ENCODE measurements at regions not wholly inside any gene's neighbourhood (a gene's known extent, or its start where the extent isn't known, plus 50 kb on each side); places are given as distances from the start of the nearest gene placed in this dataset.
A peak's percentile ranks its signal among the peaks of the same experiment; 100 is the strongest.

DNA sequence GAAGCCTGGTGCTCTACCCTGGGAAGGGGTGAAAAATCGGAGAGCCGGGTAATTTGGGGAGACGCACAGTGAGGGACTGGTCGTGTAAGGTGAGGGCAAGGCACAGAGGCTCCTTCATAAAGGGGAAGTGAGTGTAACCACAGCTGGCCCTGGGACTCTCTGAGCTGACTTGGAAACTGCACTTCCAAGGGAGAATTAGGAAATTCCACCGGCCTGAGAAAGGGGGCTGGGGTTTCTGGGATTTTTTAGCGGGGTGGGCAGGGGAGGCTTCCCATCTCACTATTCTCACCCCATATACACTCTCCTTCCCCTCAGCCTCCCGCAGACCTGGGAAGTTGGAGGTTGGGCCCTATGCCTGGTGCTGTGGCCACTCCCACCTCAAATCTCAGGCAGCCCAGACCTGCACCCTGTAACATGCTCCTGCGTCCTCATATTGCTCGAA, 88.3 kb upstream of the IPO9 start:
- Histone ChIP-seq H3K36me3 (no peaks in the 10 kb centered on the region), H3K9me3 (no peaks in the 10 kb centered on the region), H3K27me3 (no peaks in the 10 kb centered on the region), H3K27ac (peak overlapping the region; percentile 73 to 84), H3K4me3 (peak overlapping the region; percentile 53 to 90), H3K4me1 (no peaks in the 10 kb centered on the region)
- DNase-seq: no peak
- TF ChIP-seq, protein P1, sequence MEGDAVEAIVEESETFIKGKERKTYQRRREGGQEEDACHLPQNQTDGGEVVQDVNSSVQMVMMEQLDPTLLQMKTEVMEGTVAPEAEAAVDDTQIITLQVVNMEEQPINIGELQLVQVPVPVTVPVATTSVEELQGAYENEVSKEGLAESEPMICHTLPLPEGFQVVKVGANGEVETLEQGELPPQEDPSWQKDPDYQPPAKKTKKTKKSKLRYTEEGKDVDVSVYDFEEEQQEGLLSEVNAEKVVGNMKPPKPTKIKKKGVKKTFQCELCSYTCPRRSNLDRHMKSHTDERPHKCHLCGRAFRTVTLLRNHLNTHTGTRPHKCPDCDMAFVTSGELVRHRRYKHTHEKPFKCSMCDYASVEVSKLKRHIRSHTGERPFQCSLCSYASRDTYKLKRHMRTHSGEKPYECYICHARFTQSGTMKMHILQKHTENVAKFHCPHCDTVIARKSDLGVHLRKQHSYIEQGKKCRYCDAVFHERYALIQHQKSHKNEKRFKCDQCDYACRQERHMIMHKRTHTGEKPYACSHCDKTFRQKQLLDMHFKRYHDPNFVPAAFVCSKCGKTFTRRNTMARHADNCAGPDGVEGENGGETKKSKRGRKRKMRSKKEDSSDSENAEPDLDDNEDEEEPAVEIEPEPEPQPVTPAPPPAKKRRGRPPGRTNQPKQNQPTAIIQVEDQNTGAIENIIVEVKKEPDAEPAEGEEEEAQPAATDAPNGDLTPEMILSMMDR (IDR thresholded peaks at IDR 0.05): no peak
- no peak for TF ChIP-seq POLR2A (IDR thresholded peaks at IDR 0.05)
- intact Hi-C loops (cut with DNase I; ENCODE audit: low total_unique reads): no loop called here

DNA sequence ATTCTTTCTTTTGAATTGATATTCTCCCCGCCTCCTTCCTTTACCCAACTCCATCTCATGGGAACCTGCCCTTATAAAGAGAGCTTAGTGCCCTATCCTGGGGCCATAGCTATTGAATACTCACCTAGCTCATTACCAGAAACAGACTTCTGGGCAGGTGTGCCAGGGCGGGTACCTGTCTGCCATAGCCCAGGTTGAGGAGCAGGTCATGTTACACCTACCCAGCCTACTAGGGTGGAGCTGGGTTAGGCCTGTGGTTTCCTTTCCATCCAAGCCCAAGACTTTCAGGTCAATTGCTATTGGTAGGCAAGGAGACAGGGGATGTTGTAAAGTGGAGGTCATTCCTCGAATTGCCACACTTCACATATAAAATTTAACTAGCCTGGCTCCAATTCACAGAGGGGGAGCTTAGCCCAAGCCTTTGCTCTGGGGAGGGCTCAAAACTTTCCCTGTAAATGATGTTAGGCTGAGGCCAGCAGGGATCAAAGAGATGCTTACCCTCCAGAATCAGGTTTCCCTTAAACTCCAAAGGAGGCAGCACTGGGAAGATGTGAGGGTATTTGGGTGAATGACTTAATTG, 87.1 kb upstream of the IPO9 start:
- Histone ChIP-seq H3K27me3 (no peaks in the 10 kb centered on the region), H3K27ac (peak overlapping the region; percentile 33 to 73), H3K9me3 (no peaks in the 10 kb centered on the region), H3K36me3 (no peaks in the 10 kb centered on the region), H3K4me3 (no peak overlapping the region), H3K4me1 (no peaks in the 10 kb centered on the region)
- TF ChIP-seq POLR2A (IDR thresholded peaks at IDR 0.05): no peak
- TF ChIP-seq, protein P1 (IDR thresholded peaks at IDR 0.05): no peak
- intact Hi-C loops (cut with DNase I; ENCODE audit: low total_unique reads): no loop called here
- no peak for DNase-seq

DNA sequence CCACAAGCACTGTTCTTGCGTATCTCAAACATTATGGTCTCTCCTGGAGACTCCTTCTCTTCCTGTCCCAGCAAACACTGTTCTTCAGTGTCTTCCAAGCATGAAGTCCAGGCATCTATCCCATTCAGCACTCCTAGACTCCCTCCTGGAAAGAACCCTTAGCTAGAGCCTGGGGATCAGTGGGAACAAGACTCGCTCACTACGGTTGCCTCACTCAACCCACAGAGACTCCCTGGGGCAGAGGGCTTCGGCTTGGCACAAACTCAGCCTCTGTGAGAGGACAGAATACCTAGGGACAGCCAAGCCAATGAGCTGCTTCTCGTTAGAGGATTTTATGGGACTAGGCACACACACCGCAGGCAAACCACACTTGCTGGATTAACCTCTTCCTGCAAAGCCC, 86.5 kb upstream of the IPO9 start:
- Histone ChIP-seq H3K4me3 (no peak overlapping the region), H3K27ac (peak overlapping the region; percentile 33 to 73), H3K9me3 (no peaks in the 10 kb centered on the region), H3K4me1 (no peaks in the 10 kb centered on the region), H3K27me3 (no peaks in the 10 kb centered on the region), H3K36me3 (no peaks in the 10 kb centered on the region)
- no peak for DNase-seq
- no peak for TF ChIP-seq POLR2A (IDR thresholded peaks at IDR 0.05)
- TF ChIP-seq, protein P1 (IDR thresholded peaks at IDR 0.05): no peak
- intact Hi-C loops (cut with DNase I; ENCODE audit: low total_unique reads): no loop called here

DNA sequence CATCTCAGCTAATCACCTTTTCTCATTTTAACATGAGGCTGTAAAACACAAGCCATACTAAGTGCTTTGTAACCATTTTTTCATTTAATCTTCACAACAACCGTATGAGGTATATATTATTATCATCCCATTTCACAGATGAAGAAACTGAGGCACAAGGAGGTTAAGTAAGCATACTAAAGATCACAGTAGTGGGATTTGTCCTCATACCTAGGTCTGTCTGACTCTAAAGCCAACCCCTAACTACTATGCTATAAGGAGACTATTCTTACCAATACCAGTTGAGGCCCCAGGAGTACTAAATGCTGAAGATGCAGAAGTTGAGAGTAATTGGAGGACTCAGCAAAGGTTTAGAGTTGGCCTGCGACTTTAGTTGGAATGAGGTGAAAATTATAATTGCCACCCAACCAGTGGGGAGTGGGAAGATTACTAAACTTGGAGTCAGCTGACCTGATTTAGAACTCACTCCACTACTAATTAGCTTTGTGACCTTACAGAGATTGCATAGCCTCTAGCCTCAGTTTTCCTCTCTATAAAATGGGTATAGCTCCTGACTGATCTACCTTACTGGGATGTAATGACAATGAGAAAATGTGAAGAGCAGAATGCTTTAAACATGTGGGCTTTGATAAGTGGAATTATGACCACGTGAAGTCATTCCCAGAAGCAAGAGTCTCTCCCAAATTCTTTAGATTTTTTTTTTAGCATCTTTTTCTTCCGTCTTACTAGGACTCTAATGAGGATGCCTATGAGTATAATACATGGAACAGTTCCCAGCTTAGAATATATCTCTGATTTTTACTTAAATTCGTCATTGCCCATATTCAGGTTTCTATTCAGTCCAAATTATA, 85.8 kb upstream of the IPO9 start:
- no peak for DNase-seq
- peak overlapping the region in 1 of 2 donors; percentile 33 for H3K27ac ChIP-seq
- no peaks in the 10 kb centered on the region for H3K4me1 ChIP-seq
- TF ChIP-seq POLR2A (IDR thresholded peaks at IDR 0.05): no peak
- TF ChIP-seq, protein P1 (IDR thresholded peaks at IDR 0.05): no peak
- no peaks in the 10 kb centered on the region for H3K27me3 ChIP-seq
- no peaks in the 10 kb centered on the region for H3K36me3 ChIP-seq
- intact Hi-C loops (cut with DNase I; ENCODE audit: low total_unique reads): no loop called here
- H3K9me3 ChIP-seq: no peaks in the 10 kb centered on the region
- H3K4me3 ChIP-seq: no peak overlapping the region

DNA sequence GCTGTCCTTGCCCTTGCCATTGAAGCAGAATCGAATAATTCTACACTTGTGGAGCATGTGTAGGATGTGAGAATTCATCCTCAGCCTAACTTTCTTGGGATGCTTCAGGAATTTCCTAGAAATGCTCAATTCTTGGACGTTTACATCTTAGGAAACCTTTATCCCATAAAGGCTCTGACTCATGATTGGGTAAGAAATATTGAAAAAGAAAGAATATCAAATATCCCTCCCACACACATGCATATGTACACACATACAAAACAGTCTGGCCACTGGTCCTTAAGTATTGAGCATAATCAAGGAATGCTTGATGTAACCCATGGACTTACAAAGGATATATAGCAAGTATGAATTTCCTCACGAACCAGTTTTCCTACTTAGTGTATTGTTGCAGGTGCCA, 83.9 kb upstream of the IPO9 start:
- no peak overlapping the region for H3K27ac ChIP-seq
- no peaks in the 10 kb centered on the region for H3K9me3 ChIP-seq
- no peak overlapping the region for H3K4me3 ChIP-seq
- no peaks in the 10 kb centered on the region for H3K36me3 ChIP-seq
- TF ChIP-seq, protein P1 (IDR thresholded peaks at IDR 0.05): no peak
- no peak for TF ChIP-seq POLR2A (IDR thresholded peaks at IDR 0.05)
- intact Hi-C loops (cut with DNase I; ENCODE audit: low total_unique reads): no loop called here
- DNase-seq: no peak
- H3K27me3 ChIP-seq: no peaks in the 10 kb centered on the region
- no peaks in the 10 kb centered on the region for H3K4me1 ChIP-seq
